HepG2 (cell line): ENCODE measurements at regions not wholly inside any gene's neighbourhood (a gene's known extent, or its start where the extent isn't known, plus 50 kb on each side); places are given as distances from the start of the nearest gene placed in this dataset.
A peak's percentile ranks its signal among the peaks of the same experiment; 100 is the strongest.

Experiments
- HIVEP1 ChIP-seq: sonication (generic); formaldehyde crosslinking; IDR thresholded peaks from 2 replicates; pipeline ENCODE4 v1.4.0; 2020; ENCODE audit warnings: mild to moderate bottlenecking, missing genetic modification reagents
- KLF13 ChIP-seq: sonication (generic); formaldehyde crosslinking; IDR thresholded peaks from 2 replicates; pipeline ENCODE4 v1.4.0; 2020; ENCODE audit warnings: mild to moderate bottlenecking, missing genetic modification reagents
- KMT2B ChIP-seq: IDR thresholded peaks from 2 replicates; pipeline ENCODE4 v1.6.1; 2016; ENCODE audit warnings: missing genetic modification reagents, missing compliant biosample characterization
- NR2C2 ChIP-seq: sonication (generic); formaldehyde crosslinking; IDR thresholded peaks from 2 replicates; pipeline ENCODE4 v1.4.0; 2020; ENCODE audit warnings: missing genetic modification reagents, mild to moderate bottlenecking, moderate library complexity, borderline replicate concordance
- PTBP1 ChIP-seq: fragments of 200-400 bp; formaldehyde crosslinking; IDR thresholded peaks from 2 replicates; pipeline ENCODE4 v1.6.1; 2018; ENCODE audit warnings: low read length, low read depth; ENCODE audit not compliant: poor library complexity, severe bottlenecking
- RARA ChIP-seq: IDR thresholded peaks from 2 replicates; pipeline ENCODE4 v1.6.1; 2016; ENCODE audit warnings: missing genetic modification reagents, missing compliant biosample characterization
- SP4 ChIP-seq: sonication (generic); formaldehyde crosslinking; IDR thresholded peaks from 2 replicates; pipeline ENCODE4 v1.8.1; 2023; ENCODE audit warnings: mild to moderate bottlenecking, missing genetic modification reagents
- TERF1 ChIP-seq: sonication (generic); formaldehyde crosslinking; IDR thresholded peaks from 2 replicates; pipeline ENCODE4 v1.8.0; 2022; ENCODE audit warnings: mild to moderate bottlenecking, missing genetic modification reagents, moderate library complexity
- THRA ChIP-seq: sonication (generic); formaldehyde crosslinking; IDR thresholded peaks from 2 replicates; pipeline ENCODE4 v1.4.0; 2020; ENCODE audit warnings: missing genetic modification reagents, borderline replicate concordance
- WIZ ChIP-seq: sonication (generic); formaldehyde crosslinking; IDR thresholded peaks from 2 replicates; pipeline ENCODE4 v1.5.1; 2020; ENCODE audit warnings: mild to moderate bottlenecking, missing genetic modification reagents
- ZBED4 ChIP-seq: sonication (generic); formaldehyde crosslinking; IDR thresholded peaks from 2 replicates; pipeline ENCODE4 v1.4.0; 2020; ENCODE audit warnings: missing genetic modification reagents, borderline replicate concordance
- ZGPAT ChIP-seq: IDR thresholded peaks from 2 replicates; pipeline ENCODE4 v1.6.1; 2016; ENCODE audit warnings: mild to moderate bottlenecking
- ZNF280B ChIP-seq: sonication (generic); formaldehyde crosslinking; IDR thresholded peaks from 2 replicates; pipeline ENCODE4 v1.5.0; 2020; ENCODE audit warnings: missing genetic modification reagents, mild to moderate bottlenecking, borderline replicate concordance
- ZNF331 ChIP-seq: sonication (generic); formaldehyde crosslinking; IDR thresholded peaks from 2 replicates; pipeline ENCODE4 v1.4.0; 2020; ENCODE audit warnings: missing genetic modification reagents
- TF ChIP-seq, protein P1 (sequence below): sonication (generic); formaldehyde crosslinking; IDR thresholded peaks from 2 replicates; pipeline ENCODE4 v1.4.0; 2020; ENCODE audit warnings: missing genetic modification reagents

DNA sequence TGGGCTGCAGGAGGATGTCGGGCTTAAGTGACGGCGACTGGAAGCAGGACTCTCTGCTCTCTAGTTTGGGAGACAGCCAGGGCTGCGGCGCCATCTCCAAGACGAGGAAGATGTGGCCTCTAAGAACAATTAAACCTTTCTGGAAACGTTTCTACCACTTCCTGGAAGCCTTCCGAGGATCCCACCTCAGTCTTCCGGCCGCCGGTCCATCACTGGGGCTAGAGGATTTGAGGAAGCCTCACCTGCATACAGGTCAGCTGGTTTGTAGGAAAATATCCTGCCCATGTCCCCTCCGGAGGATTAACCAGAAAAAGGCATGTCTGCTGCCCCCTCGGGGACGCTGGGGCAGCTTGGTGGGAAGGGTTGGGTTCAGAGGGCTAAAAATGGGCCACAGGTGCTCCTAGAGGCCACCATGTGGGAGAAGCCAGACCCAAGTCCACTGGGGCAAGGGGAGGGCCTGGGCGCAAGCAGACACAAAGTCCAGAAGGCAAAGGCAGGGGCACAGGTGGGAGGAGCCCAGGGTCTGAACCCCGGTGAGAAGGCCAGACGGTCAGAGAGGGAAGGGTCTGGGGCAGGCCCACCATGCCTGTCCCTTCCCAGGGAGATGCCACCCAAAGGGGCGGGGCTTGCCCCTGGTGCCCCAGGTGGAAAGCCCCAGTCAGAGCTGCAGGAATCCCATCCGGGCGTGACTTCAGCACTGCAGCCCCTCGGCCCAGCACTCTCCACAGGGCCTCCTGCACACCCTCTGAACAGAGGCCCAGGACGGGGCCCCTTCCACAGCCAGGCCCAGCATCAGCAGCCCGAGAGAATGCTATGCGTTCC is 82.2 kb upstream of the ID2 start (continued):
- TF ChIP-seq TERF1 (CRISPR knock-in tag) (no peak), ZNF331 (CRISPR knock-in tag) (no peak), KLF13 (CRISPR knock-in tag) (no peak), ZGPAT (CRISPR knock-in tag) (peak; percentile 49; the same call in 1 of the 2 replicates), HIVEP1 (CRISPR knock-in tag) (peak; percentile 46; the same call in 1 of the 2 replicates), NR2C2 (CRISPR knock-in tag) (0 out of 2 replicates have a peak, but pooled peaks have one; percentile 7), SP4 (peak; percentile 59; the same call in 1 of the 2 replicates), KMT2B (CRISPR knock-in tag) (no peak), PTBP1 (peak; percentile 68), RARA (CRISPR knock-in tag) (peak; percentile 94), ZBED4 (CRISPR knock-in tag) (peak; percentile 90; the same call in 1 of the 2 replicates), THRA (CRISPR knock-in tag) (peak; percentile 50; the same call in 1 of the 2 replicates), ZNF280B (CRISPR knock-in tag) (no peak), WIZ (CRISPR knock-in tag) (peak; percentile 60)
- TF ChIP-seq, protein P1, sequence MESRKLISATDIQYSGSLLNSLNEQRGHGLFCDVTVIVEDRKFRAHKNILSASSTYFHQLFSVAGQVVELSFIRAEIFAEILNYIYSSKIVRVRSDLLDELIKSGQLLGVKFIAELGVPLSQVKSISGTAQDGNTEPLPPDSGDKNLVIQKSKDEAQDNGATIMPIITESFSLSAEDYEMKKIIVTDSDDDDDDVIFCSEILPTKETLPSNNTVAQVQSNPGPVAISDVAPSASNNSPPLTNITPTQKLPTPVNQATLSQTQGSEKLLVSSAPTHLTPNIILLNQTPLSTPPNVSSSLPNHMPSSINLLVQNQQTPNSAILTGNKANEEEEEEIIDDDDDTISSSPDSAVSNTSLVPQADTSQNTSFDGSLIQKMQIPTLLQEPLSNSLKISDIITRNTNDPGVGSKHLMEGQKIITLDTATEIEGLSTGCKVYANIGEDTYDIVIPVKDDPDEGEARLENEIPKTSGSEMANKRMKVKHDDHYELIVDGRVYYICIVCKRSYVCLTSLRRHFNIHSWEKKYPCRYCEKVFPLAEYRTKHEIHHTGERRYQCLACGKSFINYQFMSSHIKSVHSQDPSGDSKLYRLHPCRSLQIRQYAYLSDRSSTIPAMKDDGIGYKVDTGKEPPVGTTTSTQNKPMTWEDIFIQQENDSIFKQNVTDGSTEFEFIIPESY (CRISPR knock-in tag): peak; percentile 59
